Keratinocyte (primary cell): ENCODE measurements at regions not wholly inside any gene's neighbourhood (a gene's known extent, or its start where the extent isn't known, plus 50 kb on each side); places are given as distances from the start of the nearest gene placed in this dataset.
"Not testable (repeated sequence)": the region's sequence is repeated elsewhere in the genome, so short reads cannot be mapped to it uniquely, and the experiment has no call there.

Source experiments
- DNase-seq: peaks from one replicate; pipeline ENCODE4 v3.0.0-alpha.2; 2011; ENCODE audit warnings: low read depth, missing footprints, low spot score
- FAIRE-seq: peaks from 2 replicates; lab custom pipeline; 2011; peaks lifted over from hg19 to GRCh38; lab: Jason Lieb, UNC
- H2AFZ ChIP-seq: 2 replicates; pipeline ENCODE4 v1.6.0; 2012; ENCODE audit warnings: low read length, control low read depth, inconsistent platforms; ENCODE audit not compliant: control insufficient read depth
- H3K27ac ChIP-seq: 2 replicates; pipeline ENCODE4 v1.5.1; 2011; ENCODE audit warnings: low read length; ENCODE audit not compliant: control insufficient read depth, insufficient read depth
- H3K27me3 ChIP-seq: 3 replicates; pipeline ENCODE4 v1.6.0; 2011; ENCODE audit warnings: low read length; ENCODE audit not compliant: control insufficient read depth, insufficient read depth; ENCODE audit errors: extremely low read depth
- H3K36me3 ChIP-seq, 2 experiments: 2 replicates in 1 of 2; 3 replicates in 1 of 2; pipeline ENCODE4 v1.5.1; 2011; ENCODE audit warnings: low read length in 2 of 2, mild to moderate bottlenecking in 1 of 2; ENCODE audit not compliant: control insufficient read depth in 2 of 2, insufficient read depth in 2 of 2; ENCODE audit errors: extremely low read depth in 1 of 2
- H3K4me1 ChIP-seq: 3 replicates; pipeline ENCODE4 v1.5.1; 2011; ENCODE audit warnings: low read length; ENCODE audit not compliant: control insufficient read depth, insufficient read depth; ENCODE audit errors: extremely low read depth
- H3K4me2 ChIP-seq: 3 replicates; pipeline ENCODE4 v1.6.0; 2011; ENCODE audit warnings: low read depth, low read length; ENCODE audit not compliant: control insufficient read depth, insufficient read depth; ENCODE audit errors: extremely low read depth
- H3K4me3 ChIP-seq, 3 experiments: fragments of 200-600 bp in 1 of 3; sonication (generic) in 1 of 3; 2 replicates in 2 of 3; 3 replicates in 1 of 3; pipeline ENCODE4 v1.5.1; 2011 to 2016; ENCODE audit warnings: low read length in 3 of 3, mild to moderate bottlenecking in 3 of 3, control low read depth in 2 of 3, inconsistent platforms in 1 of 3, low read depth in 1 of 3, mixed read lengths in 1 of 3, mixed run types in 1 of 3, moderate library complexity in 1 of 3; ENCODE audit not compliant: control insufficient read depth in 2 of 3, insufficient read depth in 2 of 3; ENCODE audit errors: extremely low read depth in 1 of 3
- H3K79me2 ChIP-seq: 2 replicates; pipeline ENCODE4 v1.6.0; 2012; ENCODE audit warnings: low read length; ENCODE audit not compliant: control insufficient read depth, insufficient read depth
- H3K9ac ChIP-seq: 3 replicates; pipeline ENCODE4 v1.6.0; 2011; ENCODE audit warnings: low read length; ENCODE audit not compliant: control insufficient read depth, insufficient read depth; ENCODE audit errors: extremely low read depth
- H3K9me1 ChIP-seq: 3 replicates; pipeline ENCODE4 v1.6.0; 2011; ENCODE audit warnings: low read length; ENCODE audit not compliant: control insufficient read depth, insufficient read depth; ENCODE audit errors: extremely low read depth
- H3K9me3 ChIP-seq: 2 replicates; pipeline ENCODE4 v1.5.1; 2012; ENCODE audit warnings: low read depth, low read length; ENCODE audit not compliant: control insufficient read depth
- H4K20me1 ChIP-seq: 3 replicates; pipeline ENCODE4 v1.6.0; 2011; ENCODE audit warnings: low read length; ENCODE audit not compliant: control insufficient read depth, insufficient read depth; ENCODE audit errors: extremely low read depth
- EZH2 ChIP-seq: IDR thresholded peaks from one replicate; pipeline ENCODE4 v1.6.1; 2012; ENCODE audit warnings: inconsistent platforms, mild to moderate bottlenecking, low read length, moderate library complexity
- dilution Hi-C: fragments of 300-500 bp; cut with MboI; formaldehyde crosslinking; loops from one replicate; pipeline ENCODE4 v1.7.0; 2020; ENCODE audit warnings: low sequenced_read_pairs; ENCODE audit not compliant: extremely low pct_ligation_motif_present
- TF ChIP-seq, protein P1 (sequence below), 3 experiments: IDR thresholded peaks in 1 of 3; conservative IDR thresholded peaks in 1 of 3; optimal IDR thresholded peaks in 1 of 3; 2 replicates in 2 of 3; 3 replicates in 1 of 3; pipeline versions ENCODE3 to v1.5.1; 2011; ENCODE audit warnings: low read length in 3 of 3, mild to moderate bottlenecking in 3 of 3, moderate library complexity in 2 of 3, control low read depth in 1 of 3, inconsistent platforms in 1 of 3; ENCODE audit not compliant: insufficient read depth in 2 of 3; ENCODE audit errors: extremely low read depth in 1 of 3

DNA sequence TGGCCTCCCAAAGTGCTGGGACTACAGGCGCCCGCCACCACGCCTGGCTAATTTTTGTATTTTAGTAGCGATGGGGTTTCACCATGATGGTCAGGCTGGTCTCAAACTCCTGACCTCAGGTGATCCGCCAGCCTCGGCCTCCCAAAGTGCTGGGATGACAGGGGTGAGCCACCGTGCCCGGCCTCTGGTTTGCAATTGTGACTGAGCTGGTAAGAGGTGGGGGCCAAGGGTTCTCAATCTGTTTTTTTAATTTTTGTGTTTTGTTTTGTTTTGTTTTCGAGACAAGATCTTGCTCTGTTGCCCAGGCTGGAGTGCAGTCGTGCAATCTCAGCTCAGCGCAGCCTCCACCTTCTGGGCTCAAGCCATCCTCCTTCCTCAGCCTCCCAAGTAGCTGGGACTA is 196.2 kb downstream of the CRLF2 start:
- H3K36me3 ChIP-seq, DNase-seq, H3K9me1 ChIP-seq, H3K79me2 ChIP-seq, H4K20me1 ChIP-seq, H3K4me2 ChIP-seq, H3K4me1 ChIP-seq, H3K9ac ChIP-seq, H3K9me3 ChIP-seq, FAIRE-seq, dilution Hi-C loops, H2AFZ ChIP-seq, H3K27ac ChIP-seq, H3K4me3 ChIP-seq, H3K27me3 ChIP-seq: not testable (repeated sequence)

DNA sequence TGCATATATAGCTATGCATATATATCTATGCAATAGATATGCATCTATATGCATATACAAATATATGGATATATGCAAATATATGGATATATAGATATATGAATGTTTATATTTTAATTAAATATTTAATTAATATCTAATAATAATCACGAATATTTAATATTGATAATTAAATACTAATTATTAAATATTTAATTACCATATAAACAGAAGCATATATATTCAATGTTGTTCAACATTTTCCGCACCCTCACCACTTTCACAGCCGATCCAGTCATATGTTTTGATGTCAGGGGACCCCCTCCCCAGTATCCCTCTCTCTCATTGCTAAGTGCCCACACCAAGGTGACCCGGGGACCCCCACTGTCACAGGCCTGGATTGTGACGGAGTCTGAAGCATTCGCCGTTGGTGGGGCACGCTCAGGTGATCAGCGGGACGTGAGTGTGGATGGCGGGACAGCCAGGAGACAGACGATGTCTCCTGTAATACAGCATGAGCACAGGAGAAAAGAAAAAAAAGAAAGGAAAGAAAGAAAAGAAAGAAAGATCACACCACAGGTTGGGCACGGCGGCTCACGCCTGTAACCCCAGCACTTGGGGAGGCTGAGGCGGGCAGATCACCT is 199.7 kb downstream of the CRLF2 start:
- no peaks in the 10 kb centered on the region for H3K9me1 ChIP-seq
- no peaks in the 10 kb centered on the region for H3K4me1 ChIP-seq
- no peak overlapping the region for H3K4me2 ChIP-seq
- no peak overlapping the region for H3K27ac ChIP-seq
- no peaks in the 10 kb centered on the region for H4K20me1 ChIP-seq
- dilution Hi-C loops: no loop called here
- H3K36me3 ChIP-seq: no peaks in the 10 kb centered on the region
- H3K9me3 ChIP-seq: peaks cover 2% of the 10 kb centered on the region
- DNase-seq (no peak), FAIRE-seq (no peak)
- H3K27me3 ChIP-seq: no peaks in the 10 kb centered on the region
- no peak overlapping the region for H3K9ac ChIP-seq
- H3K4me3 ChIP-seq: no peak overlapping the region
- H2AFZ ChIP-seq: no peak overlapping the region
- H3K79me2 ChIP-seq: no peaks in the 10 kb centered on the region
- no peak for TF ChIP-seq EZH2
- TF ChIP-seq, protein P1, sequence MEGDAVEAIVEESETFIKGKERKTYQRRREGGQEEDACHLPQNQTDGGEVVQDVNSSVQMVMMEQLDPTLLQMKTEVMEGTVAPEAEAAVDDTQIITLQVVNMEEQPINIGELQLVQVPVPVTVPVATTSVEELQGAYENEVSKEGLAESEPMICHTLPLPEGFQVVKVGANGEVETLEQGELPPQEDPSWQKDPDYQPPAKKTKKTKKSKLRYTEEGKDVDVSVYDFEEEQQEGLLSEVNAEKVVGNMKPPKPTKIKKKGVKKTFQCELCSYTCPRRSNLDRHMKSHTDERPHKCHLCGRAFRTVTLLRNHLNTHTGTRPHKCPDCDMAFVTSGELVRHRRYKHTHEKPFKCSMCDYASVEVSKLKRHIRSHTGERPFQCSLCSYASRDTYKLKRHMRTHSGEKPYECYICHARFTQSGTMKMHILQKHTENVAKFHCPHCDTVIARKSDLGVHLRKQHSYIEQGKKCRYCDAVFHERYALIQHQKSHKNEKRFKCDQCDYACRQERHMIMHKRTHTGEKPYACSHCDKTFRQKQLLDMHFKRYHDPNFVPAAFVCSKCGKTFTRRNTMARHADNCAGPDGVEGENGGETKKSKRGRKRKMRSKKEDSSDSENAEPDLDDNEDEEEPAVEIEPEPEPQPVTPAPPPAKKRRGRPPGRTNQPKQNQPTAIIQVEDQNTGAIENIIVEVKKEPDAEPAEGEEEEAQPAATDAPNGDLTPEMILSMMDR (optimal IDR thresholded peaks at IDR 0.05 in 1 of 3, IDR thresholded peaks at IDR 0.05 in 1 of 3, conservative IDR thresholded peaks at IDR 0.05 in 1 of 3; ENCODE audit: extremely low read depth in 1 of 3, insufficient read depth in 2 of 3, low read length in 3 of 3): no peak

DNA sequence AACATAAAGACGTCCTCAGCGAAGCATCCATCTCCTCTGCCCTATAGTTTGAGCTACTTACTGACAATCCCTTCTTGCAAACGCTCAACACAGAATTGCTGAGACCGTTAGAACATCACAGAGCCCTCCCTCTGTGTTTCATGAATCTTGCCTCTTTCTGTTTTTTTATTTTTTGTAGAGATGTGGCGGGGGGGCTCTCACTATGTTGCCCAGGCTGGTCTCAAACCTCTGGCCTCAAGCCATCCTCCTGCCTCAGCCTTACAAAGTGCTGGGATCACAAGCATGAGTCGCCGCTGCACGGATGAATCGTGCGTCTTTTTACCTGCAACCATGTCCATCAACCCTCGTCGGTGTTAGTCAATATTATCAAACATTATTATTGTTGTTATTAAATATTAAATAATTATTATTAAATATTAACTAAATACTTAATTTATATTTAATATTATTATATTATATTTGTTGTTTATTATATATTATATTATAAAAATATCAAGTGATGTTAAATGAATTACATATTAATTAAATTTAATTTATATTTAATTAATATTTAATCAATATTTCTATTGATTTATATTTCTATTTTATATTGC is 200.7 kb downstream of the CRLF2 start:
- Histone ChIP-seq H3K27me3 (no peaks in the 10 kb centered on the region), H3K4me1 (no peaks in the 10 kb centered on the region), H3K4me3 (no peak overlapping the region), H3K4me2 (no peak overlapping the region), H3K9ac (no peak overlapping the region), H3K9me1 (no peaks in the 10 kb centered on the region), H3K27ac (no peak overlapping the region), H3K36me3 (no peaks in the 10 kb centered on the region), H3K79me2 (no peaks in the 10 kb centered on the region), H4K20me1 (no peaks in the 10 kb centered on the region), H3K9me3 (peaks cover 3% of the 10 kb centered on the region), H2AFZ (no peak overlapping the region)
- DNase-seq: no peak
- dilution Hi-C loops: no loop called here
- no peak for FAIRE-seq
- TF ChIP-seq EZH2: no peak
- TF ChIP-seq, protein P1 (optimal IDR thresholded peaks at IDR 0.05 in 1 of 3, IDR thresholded peaks at IDR 0.05 in 1 of 3, conservative IDR thresholded peaks at IDR 0.05 in 1 of 3; ENCODE audit: extremely low read depth in 1 of 3, insufficient read depth in 2 of 3, low read length in 3 of 3): no peak
